ENCODE measurements at regions not wholly inside any gene's neighbourhood (a gene's known extent, or its start where the extent isn't known, plus 50 kb on each side); places are given as distances from the start of the nearest gene placed in this dataset.

DNA sequence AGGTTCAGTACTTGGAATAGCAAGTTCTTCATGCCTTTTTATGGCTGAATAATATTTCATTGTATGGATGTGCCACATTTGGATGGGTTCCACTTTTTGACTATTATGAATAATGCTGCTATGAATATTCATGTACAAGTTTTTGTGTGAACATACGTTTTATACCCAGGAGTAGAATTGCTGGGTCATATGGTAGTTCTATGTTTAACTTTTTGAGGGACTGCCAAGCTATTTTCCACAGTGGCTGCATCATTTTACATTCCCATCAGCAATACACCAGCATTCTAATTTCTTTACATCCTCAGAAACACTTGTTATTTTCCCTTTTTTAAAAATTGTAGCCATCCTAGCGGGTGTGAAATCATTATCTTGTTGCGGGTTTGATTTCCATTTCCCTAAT, 76.0 kb upstream of the PRR20G start:
- Mint-ChIP-seq H3K27ac (ENCODE audit: unreplicated experiment) (no peak overlapping the region), H3K4me3 (no peak overlapping the region), H3K4me1 (peaks cover 6% of the 10 kb centered on the region), H3K36me3 (ENCODE audit: low read depth) (no peaks in the 10 kb centered on the region), H3K9me3 (peaks cover 4% of the 10 kb centered on the region), H3K27me3 (ENCODE audit: low read depth) (no peaks in the 10 kb centered on the region)
- DNase-seq (ENCODE audit: low read depth, low spot score), result no peak
- TF ChIP-seq, protein P1, sequence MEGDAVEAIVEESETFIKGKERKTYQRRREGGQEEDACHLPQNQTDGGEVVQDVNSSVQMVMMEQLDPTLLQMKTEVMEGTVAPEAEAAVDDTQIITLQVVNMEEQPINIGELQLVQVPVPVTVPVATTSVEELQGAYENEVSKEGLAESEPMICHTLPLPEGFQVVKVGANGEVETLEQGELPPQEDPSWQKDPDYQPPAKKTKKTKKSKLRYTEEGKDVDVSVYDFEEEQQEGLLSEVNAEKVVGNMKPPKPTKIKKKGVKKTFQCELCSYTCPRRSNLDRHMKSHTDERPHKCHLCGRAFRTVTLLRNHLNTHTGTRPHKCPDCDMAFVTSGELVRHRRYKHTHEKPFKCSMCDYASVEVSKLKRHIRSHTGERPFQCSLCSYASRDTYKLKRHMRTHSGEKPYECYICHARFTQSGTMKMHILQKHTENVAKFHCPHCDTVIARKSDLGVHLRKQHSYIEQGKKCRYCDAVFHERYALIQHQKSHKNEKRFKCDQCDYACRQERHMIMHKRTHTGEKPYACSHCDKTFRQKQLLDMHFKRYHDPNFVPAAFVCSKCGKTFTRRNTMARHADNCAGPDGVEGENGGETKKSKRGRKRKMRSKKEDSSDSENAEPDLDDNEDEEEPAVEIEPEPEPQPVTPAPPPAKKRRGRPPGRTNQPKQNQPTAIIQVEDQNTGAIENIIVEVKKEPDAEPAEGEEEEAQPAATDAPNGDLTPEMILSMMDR (conservative IDR thresholded peaks at IDR 0.05), result no peak

DNA sequence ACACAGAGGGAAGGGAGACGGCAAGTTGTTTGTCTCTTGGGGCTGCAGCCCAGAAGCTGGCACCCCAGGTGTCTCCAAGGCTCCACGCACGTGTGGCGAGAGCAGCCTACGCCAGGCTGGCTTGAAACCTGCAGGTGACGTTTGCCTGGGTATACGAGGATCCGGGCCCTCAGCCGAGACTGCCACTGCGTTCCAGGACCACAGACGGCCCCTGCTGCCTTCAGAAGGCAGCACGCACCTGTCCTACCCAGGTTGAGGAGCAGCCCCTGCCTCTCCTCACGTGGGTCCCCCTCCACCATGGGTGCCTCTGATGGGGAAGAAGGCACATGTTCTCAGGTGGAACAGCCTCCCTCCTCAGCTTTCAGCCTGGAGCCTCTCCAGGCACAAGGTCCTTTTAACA, 75.3 kb upstream of the PRR20G start:
- Mint-ChIP-seq H3K9me3 (peaks cover 4% of the 10 kb centered on the region), H3K36me3 (ENCODE audit: low read depth) (no peaks in the 10 kb centered on the region), H3K27ac (ENCODE audit: unreplicated experiment) (no peak overlapping the region), H3K27me3 (ENCODE audit: low read depth) (no peaks in the 10 kb centered on the region), H3K4me1 (peaks cover 8% of the 10 kb centered on the region), H3K4me3 (no peak overlapping the region)
- DNase-seq (ENCODE audit: low read depth, low spot score), result no peak
- TF ChIP-seq, protein P1 (conservative IDR thresholded peaks at IDR 0.05), result no peak

DNA sequence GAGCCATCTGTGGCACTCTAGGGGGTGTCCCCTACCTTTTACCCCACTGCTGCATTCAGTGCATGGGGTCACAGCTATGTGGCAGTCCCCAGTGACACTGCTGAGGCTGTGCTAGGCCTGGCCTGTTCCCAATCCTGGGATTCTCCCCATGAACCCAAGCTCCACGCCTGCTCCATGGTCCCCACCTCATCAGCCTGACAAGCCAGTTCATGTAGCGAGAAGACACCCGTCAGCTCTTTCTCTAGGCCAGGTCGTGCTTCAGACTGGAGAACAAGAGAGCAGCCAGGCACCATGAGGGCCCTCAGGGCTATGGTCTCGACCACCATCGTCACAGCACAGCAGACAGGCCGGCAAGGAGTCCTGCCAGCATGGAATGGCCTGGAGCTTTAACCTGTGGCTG, 72.8 kb upstream of the PRR20G start:
- DNase-seq (ENCODE audit: low read depth, low spot score), result no peak
- Mint-ChIP-seq H3K4me1 (peaks cover 6% of the 10 kb centered on the region), H3K4me3 (no peak overlapping the region), H3K36me3 (ENCODE audit: low read depth) (peaks cover 6% of the 10 kb centered on the region), H3K27me3 (ENCODE audit: low read depth) (no peaks in the 10 kb centered on the region), H3K27ac (ENCODE audit: unreplicated experiment) (no peak overlapping the region), H3K9me3 (peaks cover 16% of the 10 kb centered on the region)
- TF ChIP-seq, protein P1 (conservative IDR thresholded peaks at IDR 0.05), result no peak

DNA sequence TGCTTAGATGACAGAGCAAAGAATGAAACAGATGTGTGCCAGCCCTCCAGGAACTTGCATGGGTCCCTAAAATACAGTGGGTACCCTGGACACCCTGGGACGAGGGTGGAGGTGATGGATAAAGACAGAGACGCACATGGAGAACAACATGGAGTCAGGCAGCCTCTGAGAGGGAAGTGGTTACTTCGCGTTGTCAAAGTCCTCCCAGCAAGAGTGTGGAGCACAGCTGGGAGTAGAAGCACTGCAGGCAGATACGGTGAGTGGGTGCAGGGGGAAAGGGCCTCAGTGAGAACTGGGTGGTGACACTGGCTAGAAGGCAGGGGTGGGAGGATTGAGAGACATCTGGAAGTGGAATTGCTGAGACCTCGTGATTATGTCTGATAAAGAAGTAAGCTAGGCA, 70.8 kb upstream of the PRR20G start:
- TF ChIP-seq, protein P1 (conservative IDR thresholded peaks at IDR 0.05), result no peak
- DNase-seq (ENCODE audit: low read depth, low spot score), result no peak
- Mint-ChIP-seq H3K36me3 (ENCODE audit: low read depth) (peaks cover 6% of the 10 kb centered on the region), H3K4me3 (no peak overlapping the region), H3K4me1 (peaks cover 6% of the 10 kb centered on the region), H3K27me3 (ENCODE audit: low read depth) (no peaks in the 10 kb centered on the region), H3K27ac (ENCODE audit: unreplicated experiment) (no peak overlapping the region), H3K9me3 (peaks cover 17% of the 10 kb centered on the region)

DNA sequence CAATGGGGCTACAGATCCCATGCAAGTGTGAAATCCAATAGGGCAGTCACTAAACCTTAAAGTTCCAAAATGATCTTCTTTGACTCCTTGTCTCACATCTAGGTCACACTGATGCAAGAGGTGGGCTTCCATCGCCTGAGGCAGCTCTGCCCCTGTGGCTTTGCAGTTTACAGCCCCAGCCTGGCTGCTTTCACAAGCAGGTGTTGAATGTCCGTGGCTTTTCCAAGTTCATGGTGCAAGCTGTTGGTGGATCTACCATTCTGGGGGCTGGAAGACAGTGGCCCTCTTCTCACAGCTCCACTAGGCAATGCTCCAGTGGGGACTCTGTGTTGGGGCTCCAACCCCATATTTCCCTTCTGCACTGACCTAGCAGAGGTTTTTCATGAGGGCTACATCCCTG, 68.5 kb upstream of the PRR20G start:
- H3K9me3 Mint-ChIP-seq, result peaks cover 14% of the 10 kb centered on the region
- TF ChIP-seq, protein P1 (conservative IDR thresholded peaks at IDR 0.05), result no peak
- peaks cover 6% of the 10 kb centered on the region for H3K36me3 Mint-ChIP-seq (ENCODE audit: low read depth)
- H3K4me1 Mint-ChIP-seq, result peaks cover 11% of the 10 kb centered on the region
- H3K4me3 Mint-ChIP-seq, result no peak overlapping the region
- peaks cover 2% of the 10 kb centered on the region for H3K27me3 Mint-ChIP-seq (ENCODE audit: low read depth)
- no peak for DNase-seq (ENCODE audit: low read depth, low spot score)
- H3K27ac Mint-ChIP-seq (ENCODE audit: unreplicated experiment), result no peak overlapping the region

DNA sequence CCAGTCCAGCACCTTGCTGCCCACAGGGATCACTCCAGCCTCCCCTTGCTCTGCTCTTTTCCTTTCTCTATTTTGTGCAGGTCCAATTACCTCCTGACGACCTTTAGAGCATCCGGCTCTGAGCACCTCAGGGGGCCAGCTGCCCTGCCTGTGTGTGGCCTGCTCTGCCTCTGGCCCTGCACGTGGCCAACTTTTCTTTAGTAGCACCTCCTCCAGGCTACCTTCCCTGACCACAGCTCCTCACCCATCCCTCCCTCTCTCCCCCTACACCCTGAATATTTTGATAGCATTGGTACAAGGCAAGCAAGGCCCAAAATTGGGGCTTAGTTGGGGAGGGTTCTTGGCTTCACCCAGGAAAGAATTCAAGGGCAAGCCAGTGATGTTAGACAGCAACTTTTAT, 66.9 kb upstream of the PRR20G start:
- DNase-seq (ENCODE audit: low read depth, low spot score), result no peak
- Mint-ChIP-seq H3K9me3 (peaks cover 14% of the 10 kb centered on the region), H3K36me3 (ENCODE audit: low read depth) (peaks cover 6% of the 10 kb centered on the region)

More for the DNA sequence above, 66.9 kb upstream of the PRR20G start:
- no peak overlapping the region for H3K4me3 Mint-ChIP-seq
- TF ChIP-seq, protein P1 (conservative IDR thresholded peaks at IDR 0.05), result no peak
- peaks cover 2% of the 10 kb centered on the region for H3K27me3 Mint-ChIP-seq (ENCODE audit: low read depth)
- peaks cover 19% of the 10 kb centered on the region for H3K4me1 Mint-ChIP-seq
- no peak overlapping the region for H3K27ac Mint-ChIP-seq (ENCODE audit: unreplicated experiment)
